GM13977 (cell line): ENCODE measurements at regions not wholly inside any gene's neighbourhood (a gene's known extent, or its start where the extent isn't known, plus 50 kb on each side); places are given as distances from the start of the nearest gene placed in this dataset.

Experiments used
- DNase-seq: peaks from one replicate; pipeline ENCODE4 v3.0.0; 2012; ENCODE audit warnings: low spot score
- in situ Hi-C: fragments of 300-500 bp; cut with MboI; formaldehyde crosslinking; loops from one replicate; pipeline ENCODE4 v1.12.0; 2022; ENCODE audit warnings: low sequenced_read_pairs, low pct_unique_long_range_greater_than_20kb, mixed read lengths, inconsistent platforms; ENCODE audit not compliant: unreplicated experiment
- TF ChIP-seq, protein P1 (sequence below): IDR thresholded peaks from 2 replicates; pipeline ENCODE4 v1.5.1; 2012; ENCODE audit warnings: mild to moderate bottlenecking, control low read depth; ENCODE audit not compliant: insufficient read depth; ENCODE audit errors: extremely low read depth, missing control alignments

DNA sequence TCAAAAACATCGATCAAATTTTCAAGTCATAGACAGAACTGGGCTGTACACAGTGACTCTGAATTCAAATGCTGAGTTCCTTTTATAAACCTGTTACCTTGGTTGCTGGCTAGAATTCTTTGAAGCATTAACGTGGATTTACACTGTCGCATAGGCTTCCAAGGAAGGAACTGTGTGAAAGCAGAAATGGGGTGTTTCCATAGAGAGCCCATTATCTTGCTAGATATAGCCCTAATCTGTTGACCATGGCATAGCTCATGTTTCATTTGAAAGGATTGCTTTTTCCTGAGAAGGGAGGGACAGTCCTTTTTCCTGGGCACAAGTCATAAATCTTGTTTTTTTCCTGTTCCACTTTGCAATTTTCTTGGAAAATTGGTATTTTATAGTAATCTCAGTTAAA, 73.8 kb upstream of the NEUROD1 start:
- in situ Hi-C loops, result no loop called here
- DNase-seq, result no peak
- TF ChIP-seq, protein P1, sequence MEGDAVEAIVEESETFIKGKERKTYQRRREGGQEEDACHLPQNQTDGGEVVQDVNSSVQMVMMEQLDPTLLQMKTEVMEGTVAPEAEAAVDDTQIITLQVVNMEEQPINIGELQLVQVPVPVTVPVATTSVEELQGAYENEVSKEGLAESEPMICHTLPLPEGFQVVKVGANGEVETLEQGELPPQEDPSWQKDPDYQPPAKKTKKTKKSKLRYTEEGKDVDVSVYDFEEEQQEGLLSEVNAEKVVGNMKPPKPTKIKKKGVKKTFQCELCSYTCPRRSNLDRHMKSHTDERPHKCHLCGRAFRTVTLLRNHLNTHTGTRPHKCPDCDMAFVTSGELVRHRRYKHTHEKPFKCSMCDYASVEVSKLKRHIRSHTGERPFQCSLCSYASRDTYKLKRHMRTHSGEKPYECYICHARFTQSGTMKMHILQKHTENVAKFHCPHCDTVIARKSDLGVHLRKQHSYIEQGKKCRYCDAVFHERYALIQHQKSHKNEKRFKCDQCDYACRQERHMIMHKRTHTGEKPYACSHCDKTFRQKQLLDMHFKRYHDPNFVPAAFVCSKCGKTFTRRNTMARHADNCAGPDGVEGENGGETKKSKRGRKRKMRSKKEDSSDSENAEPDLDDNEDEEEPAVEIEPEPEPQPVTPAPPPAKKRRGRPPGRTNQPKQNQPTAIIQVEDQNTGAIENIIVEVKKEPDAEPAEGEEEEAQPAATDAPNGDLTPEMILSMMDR, result no peak

DNA sequence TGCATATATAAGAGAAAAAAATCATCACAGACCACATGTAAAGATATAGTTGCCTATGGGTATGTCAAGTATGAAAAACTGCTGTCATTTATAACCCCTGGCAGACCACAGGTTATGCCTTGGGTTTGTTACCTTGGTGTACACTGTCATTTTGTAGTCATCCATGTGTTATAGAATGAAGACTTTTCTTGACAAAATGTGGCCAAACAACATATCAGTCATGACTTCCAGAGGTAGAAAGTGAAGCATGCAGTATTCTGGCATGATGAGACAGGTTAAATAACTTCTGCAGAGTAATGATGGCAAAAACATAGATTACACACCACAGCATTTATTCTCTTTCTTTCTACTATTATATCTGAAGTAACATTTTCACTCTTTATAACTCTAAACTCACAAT, 74.9 kb upstream of the NEUROD1 start:
- no peak for DNase-seq
- TF ChIP-seq, protein P1, result no peak
- in situ Hi-C loops, result no loop called here

DNA sequence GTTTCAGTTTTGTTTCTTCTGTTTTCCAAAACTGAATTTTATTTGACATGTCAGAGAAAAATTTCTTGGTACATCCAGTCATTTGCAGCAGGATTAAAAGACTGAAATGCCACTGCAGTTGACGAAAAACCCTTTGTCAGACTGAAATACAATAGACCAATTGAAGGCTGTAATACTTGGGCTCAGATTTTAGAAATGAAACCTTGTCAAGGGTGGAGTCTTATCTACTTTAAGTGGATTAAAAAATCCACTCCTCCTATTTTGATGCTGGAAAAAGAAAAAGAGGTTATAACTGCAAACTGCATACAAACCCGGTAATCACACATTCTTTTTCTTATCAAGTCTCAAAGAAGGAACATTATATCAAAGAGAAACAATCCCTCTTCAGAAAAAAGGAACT, 80.2 kb upstream of the NEUROD1 start:
- DNase-seq, result no peak
- in situ Hi-C loops, result no loop called here
- TF ChIP-seq, protein P1, result no peak

DNA sequence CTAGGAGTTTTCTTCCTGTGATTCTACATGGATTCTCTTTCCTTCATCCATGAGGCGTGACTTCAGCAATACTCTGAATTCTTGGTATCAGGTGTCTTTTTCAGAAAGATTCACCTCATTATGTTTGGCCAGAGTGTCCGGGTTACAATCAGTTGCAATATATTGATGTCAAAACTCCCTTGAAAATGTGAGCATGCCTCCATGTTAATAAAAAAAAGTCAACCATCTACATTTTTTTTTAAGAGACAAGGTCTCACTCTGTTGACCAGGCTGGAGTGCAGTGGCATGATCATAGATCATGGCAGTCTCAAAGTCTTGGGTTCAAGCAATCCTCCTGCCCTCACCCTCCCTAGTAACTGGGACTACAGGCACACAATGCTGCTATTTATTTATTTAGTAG, 80.9 kb upstream of the NEUROD1 start:
- TF ChIP-seq, protein P1, result no peak
- in situ Hi-C loops, result no loop called here
- DNase-seq, result no peak

DNA sequence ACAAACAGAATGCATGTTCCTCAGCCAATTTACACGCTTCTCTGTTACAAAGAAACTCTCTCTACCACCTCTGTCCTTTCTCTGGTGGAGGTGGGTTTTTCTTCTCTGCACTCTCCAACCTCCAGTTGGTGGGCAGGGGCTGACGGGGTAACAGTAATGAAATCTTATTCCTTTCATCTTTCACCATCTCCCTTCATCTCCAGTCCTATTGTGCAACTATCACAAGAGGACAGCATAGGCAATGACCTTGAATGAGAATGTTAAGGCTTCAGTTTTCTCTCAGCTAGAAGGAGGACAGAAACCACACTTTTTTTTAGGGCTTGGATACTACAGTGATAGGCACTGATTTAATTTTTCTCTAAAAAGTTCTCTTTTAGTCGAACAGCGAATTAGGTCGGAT, 81.7 kb upstream of the NEUROD1 start:
- DNase-seq, result no peak
- in situ Hi-C loops, result no loop called here
- TF ChIP-seq, protein P1, result no peak

DNA sequence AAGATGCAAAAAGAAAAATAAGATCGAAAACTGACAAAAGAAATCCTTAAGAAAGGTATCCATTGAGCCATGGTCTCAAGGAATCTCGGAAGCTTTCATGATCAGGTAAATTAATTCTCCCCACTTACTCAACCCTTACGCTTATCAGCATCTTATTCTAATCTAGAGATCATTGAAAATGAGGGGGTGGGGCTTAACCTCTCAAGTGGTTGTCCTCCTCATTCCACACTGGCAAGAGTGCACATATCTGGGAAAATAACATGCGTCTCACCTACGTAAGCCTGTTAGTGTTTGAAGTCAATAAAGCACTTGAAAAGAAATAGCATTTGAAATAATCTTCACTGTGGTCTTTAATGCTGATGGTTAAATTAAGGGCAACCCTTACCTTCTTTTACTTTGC, 82.5 kb upstream of the NEUROD1 start:
- in situ Hi-C loops, result no loop called here
- DNase-seq, result no peak
- TF ChIP-seq, protein P1, result no peak

DNA sequence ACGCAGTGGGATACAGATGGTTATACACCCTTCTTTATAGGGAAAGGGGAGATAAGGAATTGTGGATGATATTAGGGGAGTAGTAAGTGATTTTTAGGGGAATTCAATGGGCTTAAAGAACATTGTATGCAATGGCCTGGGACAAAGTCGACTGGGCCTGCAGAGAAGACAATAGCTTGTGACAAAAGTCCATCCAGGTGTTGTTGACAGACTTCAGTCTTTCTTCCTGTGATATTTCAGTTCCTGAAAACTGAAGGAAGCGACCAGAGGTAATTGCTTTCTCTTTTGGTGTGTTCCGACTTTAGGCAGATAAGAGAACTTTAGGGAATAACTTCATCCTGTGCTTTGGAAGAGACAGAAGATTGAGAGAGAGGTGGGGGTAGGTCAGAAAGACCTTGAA, 83.1 kb upstream of the NEUROD1 start:
- TF ChIP-seq, protein P1, result no peak
- in situ Hi-C loops, result no loop called here
- DNase-seq, result no peak
